NCI-H226 (cell line): ENCODE measurements at regions not wholly inside any gene's neighbourhood (a gene's known extent, or its start where the extent isn't known, plus 50 kb on each side); places are given as distances from the start of the nearest gene placed in this dataset.
"Not testable (repeated sequence)": the region's sequence is repeated elsewhere in the genome, so short reads cannot be mapped to it uniquely, and the experiment has no call there.

ENCODE experiments used
- DNase-seq: peaks from one replicate; pipeline ENCODE4 v3.0.0-alpha.2; 2015

DNA sequence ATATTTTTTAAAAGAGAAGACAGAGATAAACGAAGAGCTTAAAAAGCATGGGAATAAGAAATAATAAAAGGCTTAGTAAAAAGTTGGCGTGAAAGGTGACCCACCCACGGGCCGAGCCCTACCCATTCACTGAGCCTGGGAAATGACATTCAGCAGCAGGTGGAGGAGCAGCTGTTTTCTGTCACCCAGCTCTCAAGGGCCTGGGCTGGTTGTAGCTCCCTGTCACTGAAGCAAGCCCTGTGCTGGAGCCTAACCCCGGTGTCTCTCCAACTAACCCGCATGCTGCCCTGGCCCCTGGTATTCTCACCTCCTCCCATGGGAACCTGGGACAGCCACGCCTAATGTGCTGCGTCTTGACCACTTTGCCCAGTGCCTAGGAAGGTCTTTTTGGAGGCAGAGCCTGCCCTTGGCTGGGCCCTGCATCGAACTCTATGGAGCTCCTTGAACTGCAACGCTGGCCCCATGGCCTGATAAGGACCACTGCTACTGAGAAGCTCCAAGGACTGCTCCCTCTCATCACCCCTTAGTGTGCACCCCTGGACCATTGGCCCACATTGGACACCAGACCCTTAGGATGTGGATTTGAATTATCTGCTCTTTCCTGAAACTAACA, 68.8 kb upstream of the IYD start:
- DNase-seq = no peak

DNA sequence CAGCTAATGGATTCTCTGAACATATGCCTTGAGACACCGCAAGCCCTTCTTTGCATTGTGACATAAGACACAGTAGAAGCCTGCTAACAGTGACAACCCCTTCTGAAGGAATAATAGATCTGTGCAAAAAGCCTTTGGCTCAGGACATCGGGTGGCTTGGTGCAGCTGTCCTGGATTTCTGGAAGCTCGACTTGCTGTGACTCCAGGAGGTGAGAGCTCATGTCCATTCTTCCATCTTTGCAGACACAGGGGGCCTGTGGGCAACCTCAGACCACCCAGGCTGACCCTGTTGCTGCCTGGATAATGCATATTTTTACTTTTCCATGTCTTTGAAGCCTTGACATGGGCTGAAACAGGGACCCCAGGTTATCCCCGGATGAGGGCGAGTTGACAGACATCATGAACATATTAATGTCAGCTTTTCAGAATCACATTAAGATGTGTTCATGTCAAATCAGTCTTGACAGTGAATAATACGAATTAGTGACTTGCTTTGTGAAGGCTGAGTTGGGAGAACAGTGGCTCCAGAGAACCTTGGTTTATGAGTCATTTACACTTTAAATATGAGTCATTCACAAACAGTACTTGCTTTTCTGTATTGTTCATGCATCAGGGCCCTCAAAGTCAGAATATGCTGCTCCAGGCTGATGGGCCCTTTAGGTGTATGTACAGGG, 66.8 kb upstream of the IYD start:
- peak; percentile 57 for DNase-seq

DNA sequence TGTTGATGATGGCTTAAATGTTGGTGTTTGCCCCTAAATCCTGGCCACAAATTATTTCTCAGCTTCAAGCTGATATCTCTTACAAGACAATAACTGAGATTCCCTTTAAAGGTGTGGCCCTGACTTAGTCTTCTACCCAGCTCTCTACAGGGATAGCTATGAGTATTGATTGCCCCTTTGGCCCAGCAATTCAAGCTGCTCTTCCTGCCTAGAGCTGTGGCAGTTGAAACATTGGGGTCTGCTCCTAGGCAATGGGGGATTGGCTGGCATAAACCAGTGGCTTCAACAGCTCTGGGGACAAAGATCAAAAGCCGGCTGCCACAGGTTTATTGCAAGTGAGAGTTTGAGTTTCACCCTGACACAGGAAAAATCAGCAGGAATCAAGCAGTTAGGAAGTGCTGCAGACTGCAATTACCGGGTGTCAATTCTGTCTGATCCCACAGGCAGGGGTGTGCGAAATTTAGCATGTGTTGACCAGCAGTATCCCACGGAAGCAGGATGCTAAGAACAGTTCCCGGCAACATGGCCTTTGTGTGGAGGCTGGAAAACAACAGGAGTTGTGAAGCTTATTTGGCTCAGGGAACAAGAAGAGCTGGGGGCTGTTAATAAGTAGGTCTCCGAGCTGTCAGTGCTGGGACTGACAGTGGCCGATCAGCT, 66.2 kb upstream of the IYD start:
- no peak for DNase-seq

DNA sequence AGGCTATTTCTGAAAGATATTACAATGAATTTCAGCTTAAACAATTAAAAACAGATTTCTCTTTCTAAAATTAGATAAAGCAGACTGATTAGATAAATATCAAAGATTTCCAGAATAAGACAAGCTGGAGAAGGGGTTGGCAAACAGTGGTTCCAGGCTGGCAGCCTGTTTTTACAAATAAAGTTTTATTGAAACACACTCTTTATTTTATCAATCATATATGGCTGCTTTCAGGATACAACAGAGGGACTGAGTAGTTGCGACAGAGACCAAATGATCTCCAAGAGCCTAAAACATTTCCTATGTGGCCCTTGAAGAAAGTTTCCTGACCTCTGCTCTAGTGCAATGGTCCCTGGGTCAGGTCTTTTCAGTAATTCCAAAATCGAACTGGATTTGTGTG, 65.6 kb upstream of the IYD start:
- DNase-seq = no peak

DNA sequence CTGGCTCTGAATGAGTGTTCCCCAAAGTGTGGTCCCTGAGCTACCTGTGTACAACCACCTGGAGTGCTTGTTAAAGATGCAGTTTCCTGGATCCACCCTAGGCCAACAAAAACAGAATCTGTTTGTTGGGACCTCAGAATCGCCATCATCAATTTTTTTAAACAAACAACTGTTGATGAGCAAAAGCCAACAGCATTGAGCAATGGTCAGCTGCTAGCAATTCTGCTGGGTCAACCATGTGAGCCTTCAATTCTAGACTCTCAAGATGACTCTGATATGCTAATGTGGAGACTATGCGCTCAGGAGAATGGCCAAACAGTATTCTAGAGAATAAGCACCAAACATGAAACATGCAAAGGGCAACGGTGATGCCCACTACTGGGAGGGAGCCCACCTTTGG, 64.4 kb upstream of the IYD start:
- no peak for DNase-seq

DNA sequence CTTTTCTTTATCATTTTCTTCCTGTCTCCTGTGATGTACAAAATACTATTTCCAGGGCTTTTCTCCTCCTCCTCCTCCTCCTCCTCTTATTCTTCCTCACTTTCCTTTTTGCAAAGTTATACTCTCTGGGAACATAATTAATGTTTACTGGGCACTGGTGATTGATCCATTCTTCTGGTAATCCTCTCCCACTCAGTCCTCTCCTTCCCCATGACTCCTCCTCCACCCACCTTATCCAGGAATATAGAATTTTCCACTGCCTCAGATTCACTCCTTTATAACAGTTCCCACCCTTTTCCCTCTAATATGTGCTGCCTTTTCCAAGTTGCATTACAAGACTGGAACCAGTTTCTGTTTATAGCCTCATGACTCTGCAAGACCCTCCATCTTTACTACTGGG, 62.5 kb upstream of the IYD start:
- DNase-seq = no peak

DNA sequence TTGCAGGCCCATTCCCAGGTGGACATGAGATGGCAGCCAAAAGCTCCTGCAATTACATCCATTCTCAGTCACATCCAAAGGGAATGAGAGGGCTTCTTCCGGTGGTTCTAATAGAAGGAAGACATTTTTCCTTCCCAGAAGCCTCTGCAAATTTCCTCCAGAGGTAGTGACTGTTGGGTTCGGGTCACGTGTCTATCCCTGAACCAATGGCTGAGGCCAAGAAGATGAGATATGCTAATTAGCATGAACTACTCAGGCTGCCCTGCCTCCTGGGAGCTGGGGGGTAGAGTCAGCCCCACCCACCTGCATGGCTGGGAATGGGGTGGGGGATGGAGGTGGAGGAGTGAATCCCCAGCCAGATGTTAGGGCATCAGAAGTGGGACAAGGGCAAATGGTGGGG, 61.3 kb upstream of the IYD start:
- no peak for DNase-seq

DNA sequence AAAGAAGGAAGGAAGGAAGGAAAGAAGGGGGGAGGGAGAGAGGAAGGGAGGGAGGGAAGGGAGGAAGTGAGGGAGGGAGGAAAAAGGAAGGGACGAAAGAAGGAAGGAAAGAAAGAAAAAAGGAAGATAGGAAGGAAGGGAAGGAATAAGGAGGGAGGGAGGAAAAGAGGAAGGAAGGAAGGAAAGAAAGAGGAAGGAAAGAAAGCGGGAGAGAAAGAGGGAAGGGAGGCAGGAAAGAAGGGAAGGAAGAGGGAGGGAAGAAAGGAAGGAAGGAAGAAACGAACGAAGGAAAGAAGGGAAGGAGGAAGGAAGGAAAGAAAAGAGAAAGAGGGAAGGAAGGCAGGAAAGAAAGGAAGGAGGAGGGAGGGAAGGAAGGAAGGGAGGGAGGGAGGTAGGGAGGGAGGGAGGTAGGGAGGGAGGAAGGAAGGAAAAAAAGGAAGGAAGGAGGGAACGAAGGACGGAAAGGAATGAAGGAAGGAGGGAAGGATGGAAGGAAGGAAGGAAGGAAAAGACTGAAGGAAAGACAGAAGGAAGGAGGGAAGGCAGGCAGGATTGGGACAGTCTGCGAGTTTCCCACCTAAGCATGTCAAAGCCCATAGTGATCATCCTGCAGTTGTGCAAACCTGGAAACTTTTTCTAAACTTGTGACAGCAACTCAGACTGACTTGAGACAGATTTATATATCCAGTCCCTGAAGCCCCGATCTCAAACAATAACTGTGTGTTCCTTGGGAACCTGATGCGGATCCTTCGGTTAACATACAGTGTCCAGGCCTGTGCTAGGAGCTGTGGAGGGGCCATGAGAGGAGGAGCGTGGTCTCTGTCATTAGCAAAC, 59.8 kb upstream of the IYD start:
- no peak for DNase-seq

DNA sequence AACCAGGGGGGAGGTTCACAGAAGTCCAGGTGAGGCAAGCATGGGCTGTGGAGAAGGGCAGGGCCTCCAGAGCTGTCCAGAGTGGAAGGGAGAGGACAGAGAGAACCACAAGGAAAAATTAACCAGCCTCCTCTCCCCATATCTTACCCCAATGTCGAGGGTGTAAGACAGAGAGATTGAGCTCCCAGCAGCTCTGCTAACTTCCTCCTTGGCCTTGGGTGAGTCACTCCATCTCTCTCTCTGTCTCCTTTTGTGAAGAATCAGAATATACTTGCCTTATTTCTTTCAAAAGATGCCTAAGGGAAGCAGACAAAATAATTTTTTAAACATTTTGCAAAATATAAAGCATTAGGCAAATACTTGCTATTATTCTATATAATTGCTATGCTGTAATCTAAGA, 58.3 kb upstream of the IYD start:
- DNase-seq = peak; percentile 3

DNA sequence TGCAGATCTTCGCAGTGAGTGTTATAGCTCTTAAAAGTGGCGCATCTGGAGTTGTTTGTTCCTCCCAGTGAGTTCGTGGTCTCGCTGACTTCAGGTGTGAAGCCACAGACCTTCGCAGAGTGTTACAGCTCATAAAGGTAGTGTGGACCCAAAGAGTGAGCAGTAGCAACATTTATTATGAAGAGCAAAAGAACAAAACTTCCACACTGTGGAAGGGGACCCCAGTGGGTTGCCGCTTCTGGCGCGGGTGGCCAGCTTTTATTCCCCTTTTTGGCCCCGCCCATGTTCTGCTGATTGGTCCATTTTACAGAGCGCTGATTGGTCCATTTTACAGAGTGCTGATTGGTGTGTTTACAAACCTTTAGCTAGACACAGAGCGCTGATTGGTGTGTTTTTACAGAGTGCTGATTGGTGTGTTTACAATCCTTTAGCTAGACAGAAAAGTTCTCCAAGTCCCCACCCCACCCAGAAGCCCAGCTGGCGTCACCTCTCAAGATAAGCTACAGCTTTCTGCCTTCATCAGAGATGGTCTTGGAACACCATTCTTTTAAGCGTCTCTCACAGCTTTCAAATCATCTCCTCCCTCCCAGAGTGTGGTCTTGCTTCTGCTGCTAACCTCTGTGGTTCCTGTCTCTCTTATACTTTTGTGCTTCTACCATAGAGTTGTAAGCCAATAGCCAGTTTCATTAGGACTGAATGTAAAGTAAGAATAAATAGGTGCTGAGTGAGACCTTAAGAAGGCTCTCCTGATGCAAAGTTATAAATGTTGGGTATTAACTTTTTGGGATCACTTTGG, 57.5 kb upstream of the IYD start:
- DNase-seq = not testable (repeated sequence)

DNA sequence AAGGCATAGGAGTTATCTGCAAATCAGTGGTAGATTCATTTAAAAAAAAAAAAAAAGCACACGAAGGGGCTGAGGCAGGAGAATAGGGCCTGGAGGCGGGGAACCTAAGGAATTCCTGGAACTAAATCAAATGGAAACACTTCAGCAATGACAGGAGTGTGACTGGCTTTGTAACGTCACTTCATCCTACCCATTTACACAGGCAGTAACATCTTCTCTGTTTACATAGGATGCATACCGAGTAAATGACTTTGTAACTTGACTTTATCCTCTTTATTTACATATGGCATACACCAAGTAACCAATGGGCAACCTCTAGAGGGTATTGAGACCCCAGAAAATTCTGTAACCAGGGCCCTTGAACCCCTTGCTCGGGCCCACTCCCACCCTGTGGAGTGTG, 56.4 kb upstream of the IYD start:
- no peak for DNase-seq

DNA sequence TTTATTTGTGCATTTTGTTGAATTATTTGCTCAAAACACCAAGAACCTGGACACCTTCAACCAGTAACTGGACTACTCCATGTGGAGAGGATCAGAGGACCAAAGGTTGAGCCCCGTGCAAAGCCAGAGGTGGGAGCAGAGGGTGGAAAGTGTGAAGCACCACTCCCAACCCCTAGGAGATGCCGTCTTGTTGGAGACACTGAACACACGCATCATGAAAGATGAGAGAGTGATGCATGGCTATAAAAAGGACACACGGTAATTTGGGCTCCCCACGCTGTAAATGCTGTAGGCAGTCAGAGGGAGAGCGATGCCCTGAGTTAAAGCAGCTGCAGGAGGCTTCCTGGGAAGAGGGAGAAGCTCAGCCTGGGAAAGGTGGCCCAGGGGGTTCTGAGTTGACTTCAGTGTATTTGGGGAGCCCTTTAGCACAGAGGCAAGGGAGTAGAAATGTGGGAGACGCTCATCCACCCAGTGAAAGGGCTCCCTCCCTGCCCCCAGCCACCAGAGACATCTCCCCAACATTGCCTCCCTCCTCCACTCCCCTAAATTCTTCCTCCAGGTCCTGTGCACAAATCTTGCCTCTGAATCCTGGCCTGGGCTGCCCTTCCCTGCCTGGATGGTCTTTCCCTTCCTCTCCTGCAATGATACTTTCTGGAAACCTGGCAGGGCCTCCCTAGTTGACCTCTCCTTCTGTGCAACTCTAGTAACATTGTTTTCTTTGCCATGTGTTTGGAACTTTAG, 55.8 kb upstream of the IYD start:
- DNase-seq = no peak

DNA sequence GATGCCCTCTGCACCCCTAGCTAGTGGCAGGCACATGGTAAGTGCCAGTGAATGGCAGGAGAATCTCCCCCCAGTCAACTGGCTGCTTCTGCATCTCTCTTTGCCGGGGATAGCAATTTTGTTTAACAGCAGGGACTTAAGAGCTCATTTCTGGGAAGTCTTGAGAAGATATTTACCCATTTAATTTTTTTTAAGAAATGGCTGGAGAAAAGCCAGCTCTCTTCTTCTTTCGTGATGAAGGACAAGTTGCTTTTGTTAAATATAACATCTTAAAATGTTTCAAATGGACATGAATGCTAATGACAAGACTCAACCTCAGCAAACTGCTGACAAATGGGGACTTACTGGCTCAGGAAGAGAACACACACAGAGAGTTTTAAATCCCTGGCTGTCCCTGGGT, 55.0 kb upstream of the IYD start:
- DNase-seq = no peak

DNA sequence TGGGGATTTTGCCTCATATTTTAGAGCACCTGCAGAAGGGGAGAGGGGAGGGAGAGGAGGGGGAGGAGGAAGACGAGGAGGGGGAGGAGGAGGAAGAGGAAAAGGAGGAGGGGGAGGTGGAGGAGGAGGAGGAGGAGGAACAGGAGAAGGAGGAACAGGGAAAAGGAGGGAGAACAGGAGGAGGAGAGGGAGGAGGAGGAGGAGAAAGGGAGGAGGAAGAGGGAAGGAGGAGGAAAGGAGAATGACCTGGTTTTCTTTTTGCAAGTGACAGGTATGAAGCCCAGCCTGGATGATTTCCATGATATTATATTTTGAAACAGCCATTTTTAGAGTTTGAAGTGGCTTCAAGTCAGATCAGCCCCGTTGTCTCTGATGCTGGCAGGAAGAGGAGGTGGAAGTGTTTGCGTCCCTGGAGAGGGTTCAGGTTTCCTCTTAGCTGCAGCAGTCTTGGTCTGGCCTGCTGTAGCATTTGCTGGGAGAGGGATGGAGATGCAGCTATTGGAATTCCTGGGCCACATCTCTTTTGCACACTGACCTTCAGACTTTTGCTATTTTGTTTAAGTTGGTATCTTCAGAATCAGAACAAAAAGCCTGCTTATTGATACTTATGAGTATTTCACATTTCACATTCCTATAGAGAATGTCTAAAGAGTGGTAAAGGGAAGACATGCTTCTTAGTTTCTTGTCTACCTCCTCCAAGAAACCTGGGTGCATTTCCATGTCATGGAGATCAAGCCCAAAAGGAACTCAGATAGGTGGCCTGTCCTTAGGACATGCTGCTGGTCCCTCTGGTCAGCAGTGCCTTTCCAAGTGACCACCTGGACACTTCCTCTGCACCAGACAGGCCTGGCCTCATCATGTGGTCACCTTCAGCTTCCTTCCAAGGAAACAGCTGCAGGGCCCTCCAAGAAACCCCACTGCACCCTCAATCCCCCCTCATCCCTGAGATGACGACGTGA, 54.3 kb upstream of the IYD start:
- DNase-seq = no peak

DNA sequence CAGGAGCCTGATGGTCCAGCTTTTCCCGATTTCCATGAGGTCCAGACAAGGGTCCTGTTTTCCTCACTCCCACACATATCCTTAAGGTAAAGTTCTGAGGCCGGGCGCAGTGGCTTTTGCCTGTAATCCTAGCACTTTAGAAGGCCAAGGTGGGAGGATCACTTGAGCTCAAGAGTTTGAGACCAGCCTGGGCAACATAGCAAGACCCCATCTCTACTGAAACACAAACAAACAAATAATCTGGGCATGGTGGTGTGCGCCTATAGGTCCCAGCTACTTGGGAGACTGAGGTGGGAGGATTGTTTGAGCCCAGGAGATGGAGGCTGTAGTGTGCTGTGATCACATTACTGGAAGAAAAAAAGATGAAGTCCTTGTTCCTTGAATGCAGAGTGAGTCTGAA, 53.2 kb upstream of the IYD start:
- DNase-seq = no peak

DNA sequence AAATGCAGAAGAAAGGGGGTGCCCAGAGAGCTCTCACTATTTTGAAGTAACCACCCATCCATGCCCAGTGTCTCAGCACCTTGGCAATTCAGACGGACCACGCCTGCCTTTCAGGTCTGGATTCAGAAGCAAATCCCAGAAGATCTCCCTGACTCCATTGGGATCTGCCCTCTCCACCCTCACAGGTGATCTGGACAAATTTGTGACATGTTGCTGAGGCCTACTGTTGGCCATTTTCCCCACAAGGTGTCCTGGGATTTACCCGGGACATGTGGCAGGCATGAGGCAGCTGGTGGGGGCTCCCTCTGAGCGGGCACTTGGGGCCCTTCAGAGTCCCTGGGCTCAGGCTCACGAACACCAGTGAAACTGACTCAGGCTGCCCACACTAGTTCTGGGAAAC, 51.9 kb upstream of the IYD start:
- DNase-seq = no peak
